ENCODE measurements at regions not wholly inside any gene's neighbourhood (a gene's known extent, or its start where the extent isn't known, plus 50 kb on each side); places are given as distances from the start of the nearest gene placed in this dataset.

DNA sequence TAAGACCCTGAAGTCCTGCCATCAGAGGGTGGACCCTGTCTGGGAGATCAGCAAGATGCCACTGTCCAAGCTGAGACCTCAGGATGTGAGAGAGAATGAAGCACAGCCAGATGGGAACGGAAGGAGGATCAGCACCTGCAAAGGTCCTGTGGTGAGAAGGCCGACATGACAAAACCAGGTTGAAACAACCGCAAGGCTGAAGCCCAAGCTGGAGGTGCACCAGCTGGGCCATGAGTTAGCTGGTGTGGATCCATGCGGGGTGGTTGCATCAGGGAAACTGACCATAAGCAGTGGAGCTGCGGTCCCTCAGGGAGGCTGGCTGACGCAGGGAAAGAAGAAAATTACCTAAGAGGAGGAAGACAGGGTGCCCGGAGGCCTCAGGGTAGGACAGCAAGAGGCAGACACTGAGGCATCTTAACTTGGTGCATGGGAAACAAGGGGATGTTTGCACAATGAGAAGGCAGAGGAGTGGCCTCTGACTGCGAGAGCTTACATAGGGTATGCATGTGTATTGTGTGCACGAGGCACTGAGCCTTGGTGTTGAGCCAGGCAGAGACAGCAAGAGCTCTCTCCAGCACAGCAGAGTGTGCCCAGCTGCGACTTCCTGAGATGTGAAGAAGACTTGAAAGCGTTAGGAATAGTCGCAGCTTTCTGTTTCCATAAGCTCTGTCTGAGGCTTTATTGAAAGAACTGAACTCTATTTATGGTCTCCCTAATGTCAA, 497.7 kb downstream of the OCA2 start:
- TF ChIP-seq CTCF (IDR thresholded peaks at IDR 0.05; ENCODE audit: low read length) (no peak), EZH2 (IDR thresholded peaks at IDR 0.05; ENCODE audit: borderline replicate concordance, low read length) (no peak)
- Histone ChIP-seq H3K9ac (ENCODE audit: low read length) (no peak overlapping the region), H3F3A (ENCODE audit: insufficient read depth, low read length) (no peaks in the 10 kb centered on the region), H3K9me2 (ENCODE audit: low read depth, low read length) (no peaks in the 10 kb centered on the region), H3K27ac (ENCODE audit: low read depth, low read length, poor library complexity, severe bottlenecking) (no peak overlapping the region), H3K27me3 (ENCODE audit: insufficient read depth, low read length) (no peaks in the 10 kb centered on the region), H4K20me1 (ENCODE audit: insufficient read depth, low read length) (no peaks in the 10 kb centered on the region), H3K4me1 (ENCODE audit: insufficient read depth, low read length, severe bottlenecking) (no peaks in the 10 kb centered on the region), H3K36me3 (ENCODE audit: insufficient read depth, low read length) (no peaks in the 10 kb centered on the region), H2AFZ (ENCODE audit: low read length) (no peak overlapping the region), H3K79me2 (ENCODE audit: insufficient read depth, low read length) (no peaks in the 10 kb centered on the region), H3K9me3 (ENCODE audit: low read length) (no peaks in the 10 kb centered on the region), H3K4me3 (ENCODE audit: low read depth, low read length, poor library complexity, severe bottlenecking) (no peak overlapping the region), H3K4me2 (ENCODE audit: low read length) (no peak overlapping the region)

DNA sequence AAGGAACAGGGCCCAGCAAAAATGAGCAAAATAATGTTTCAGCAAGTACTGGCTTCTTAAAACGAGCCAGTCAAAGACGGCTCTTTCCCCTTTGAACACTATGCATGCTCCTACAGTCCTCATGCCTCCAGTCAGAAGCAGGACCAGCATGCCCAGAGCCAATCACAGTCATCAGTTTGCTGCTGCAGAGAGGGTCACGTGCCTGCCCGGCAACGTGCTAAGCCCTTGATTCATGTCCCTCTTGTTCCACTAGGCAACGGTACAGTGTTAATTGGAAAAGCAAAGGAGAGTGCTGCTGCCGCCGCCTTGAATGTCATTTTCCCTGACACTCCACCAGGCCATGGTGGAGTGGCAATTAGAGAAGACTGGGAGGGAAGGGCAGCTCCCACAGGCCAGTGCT, 500.1 kb downstream of the OCA2 start:
- TF ChIP-seq EZH2 (IDR thresholded peaks at IDR 0.05; ENCODE audit: borderline replicate concordance, low read length) (no peak), CTCF (IDR thresholded peaks at IDR 0.05; ENCODE audit: low read length) (no peak)

GRCh38 chr15:27598251-27599009, 500.7 kb downstream of the OCA2 start:
- H3K4me2 ChIP-seq (ENCODE audit: low read length) = no peak overlapping the region
- H3K9me3 ChIP-seq (ENCODE audit: low read length) = no peaks in the 10 kb centered on the region
- no peaks in the 10 kb centered on the region for H3K4me1 ChIP-seq (ENCODE audit: insufficient read depth, low read length, severe bottlenecking)
- H4K20me1 ChIP-seq (ENCODE audit: insufficient read depth, low read length) = no peaks in the 10 kb centered on the region
- H3K9ac ChIP-seq (ENCODE audit: low read length) = no peak overlapping the region
- H3K4me3 ChIP-seq (ENCODE audit: low read depth, low read length, poor library complexity, severe bottlenecking) = no peak overlapping the region
- H3F3A ChIP-seq (ENCODE audit: insufficient read depth, low read length) = no peaks in the 10 kb centered on the region
- no peak overlapping the region for H3K27ac ChIP-seq (ENCODE audit: low read depth, low read length, poor library complexity, severe bottlenecking)
- no peaks in the 10 kb centered on the region for H3K36me3 ChIP-seq (ENCODE audit: insufficient read depth, low read length)
- H2AFZ ChIP-seq (ENCODE audit: low read length) = no peak overlapping the region
- TF ChIP-seq EZH2 (IDR thresholded peaks at IDR 0.05; ENCODE audit: borderline replicate concordance, low read length) (no peak), CTCF (IDR thresholded peaks at IDR 0.05; ENCODE audit: low read length) (no peak)
- no peaks in the 10 kb centered on the region for H3K9me2 ChIP-seq (ENCODE audit: low read depth, low read length)
- no peaks in the 10 kb centered on the region for H3K79me2 ChIP-seq (ENCODE audit: insufficient read depth, low read length)
- H3K27me3 ChIP-seq (ENCODE audit: insufficient read depth, low read length) = 0 out of 2 replicates have a peak, but pooled peaks cover 3% of the 10 kb centered on the region

More for the DNA sequence above, 500.1 kb downstream of the OCA2 start:
- H4K20me1 ChIP-seq (ENCODE audit: insufficient read depth, low read length) = no peaks in the 10 kb centered on the region
- no peaks in the 10 kb centered on the region for H3K79me2 ChIP-seq (ENCODE audit: insufficient read depth, low read length)
- H3K9me3 ChIP-seq (ENCODE audit: low read length) = no peaks in the 10 kb centered on the region
- no peaks in the 10 kb centered on the region for H3K36me3 ChIP-seq (ENCODE audit: insufficient read depth, low read length)
- H3F3A ChIP-seq (ENCODE audit: insufficient read depth, low read length) = no peaks in the 10 kb centered on the region
- H3K9ac ChIP-seq (ENCODE audit: low read length) = no peak overlapping the region
- H3K9me2 ChIP-seq (ENCODE audit: low read depth, low read length) = no peaks in the 10 kb centered on the region
- H3K4me2 ChIP-seq (ENCODE audit: low read length) = no peak overlapping the region
- H2AFZ ChIP-seq (ENCODE audit: low read length) = no peak overlapping the region
- H3K27me3 ChIP-seq (ENCODE audit: insufficient read depth, low read length) = 0 out of 2 replicates have a peak, but pooled peaks cover 3% of the 10 kb centered on the region
- H3K27ac ChIP-seq (ENCODE audit: low read depth, low read length, poor library complexity, severe bottlenecking) = no peak overlapping the region
- no peaks in the 10 kb centered on the region for H3K4me1 ChIP-seq (ENCODE audit: insufficient read depth, low read length, severe bottlenecking)
- H3K4me3 ChIP-seq (ENCODE audit: low read depth, low read length, poor library complexity, severe bottlenecking) = no peak overlapping the region
